ENCODE measurements at regions not wholly inside any gene's neighbourhood (a gene's known extent, or its start where the extent isn't known, plus 50 kb on each side); places are given as distances from the start of the nearest gene placed in this dataset.
"Not testable (repeated sequence)": the region's sequence is repeated elsewhere in the genome, so short reads cannot be mapped to it uniquely, and the experiment has no call there.

DNA sequence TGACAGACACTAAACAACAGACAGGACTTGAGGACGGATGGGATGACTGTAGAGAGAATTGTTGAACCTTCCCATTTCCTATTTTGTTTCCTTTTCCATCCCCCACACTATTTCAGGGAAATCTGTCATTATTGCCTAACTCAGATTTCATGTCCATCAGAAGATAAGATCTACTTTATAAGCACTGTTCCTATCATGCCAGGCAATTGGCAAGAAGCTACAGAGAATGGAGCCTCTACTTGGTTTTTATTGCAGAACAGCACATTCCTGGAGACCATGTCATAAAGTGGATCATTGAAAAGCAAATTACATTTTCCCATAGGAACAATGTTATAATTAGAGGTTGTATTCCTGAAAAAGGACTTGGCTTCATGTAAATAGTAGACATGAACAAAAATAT is 173.7 kb upstream of the KIF2A start:
- DNase-seq: no peak

DNA sequence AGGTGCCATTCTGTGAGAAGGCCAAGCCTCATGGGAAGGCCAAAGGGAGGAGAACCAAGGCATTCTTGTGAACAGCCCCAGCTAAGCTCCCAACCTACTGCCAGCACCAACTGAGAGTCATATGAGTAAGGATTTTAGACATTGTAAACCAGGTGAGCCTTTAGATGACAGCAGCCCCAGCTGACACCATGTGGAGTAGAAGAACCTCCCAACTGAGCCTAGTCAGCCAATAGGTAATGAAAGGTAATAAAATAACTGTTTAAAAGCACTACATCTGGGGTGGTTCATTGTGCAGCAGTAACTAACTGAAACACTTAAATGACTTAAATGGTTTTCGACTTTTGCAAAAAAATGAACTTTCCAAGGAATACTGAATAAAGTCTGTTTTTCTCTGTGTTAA is 172.6 kb upstream of the KIF2A start:
- no peak for DNase-seq

DNA sequence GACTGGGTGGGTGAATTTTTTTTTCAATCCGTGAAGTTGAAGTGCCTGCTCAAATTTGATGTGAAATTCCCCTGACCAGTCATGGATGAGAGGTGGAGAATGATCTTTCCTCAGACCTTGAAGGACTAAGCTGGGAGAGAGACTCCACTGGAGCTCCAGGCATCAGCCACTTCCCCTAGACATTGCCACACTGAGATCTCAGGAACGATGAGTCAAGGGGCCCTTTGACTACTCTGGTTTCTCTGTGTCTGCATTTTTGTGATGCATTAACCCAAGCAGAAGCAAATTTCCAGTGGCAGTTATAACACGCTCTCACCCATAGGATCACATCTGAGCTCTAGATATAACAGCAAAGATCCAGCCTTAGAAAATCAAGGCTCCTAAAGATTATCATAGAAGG is 171.2 kb upstream of the KIF2A start:
- no peak for DNase-seq

- no peak for DNase-seq
Observed at GRCh38 chr5:62137628-62138027, 168.4 kb upstream of the KIF2A start.

- no peak for DNase-seq
Observed at GRCh38 chr5:62138607-62139006, 167.4 kb upstream of the KIF2A start.

DNA sequence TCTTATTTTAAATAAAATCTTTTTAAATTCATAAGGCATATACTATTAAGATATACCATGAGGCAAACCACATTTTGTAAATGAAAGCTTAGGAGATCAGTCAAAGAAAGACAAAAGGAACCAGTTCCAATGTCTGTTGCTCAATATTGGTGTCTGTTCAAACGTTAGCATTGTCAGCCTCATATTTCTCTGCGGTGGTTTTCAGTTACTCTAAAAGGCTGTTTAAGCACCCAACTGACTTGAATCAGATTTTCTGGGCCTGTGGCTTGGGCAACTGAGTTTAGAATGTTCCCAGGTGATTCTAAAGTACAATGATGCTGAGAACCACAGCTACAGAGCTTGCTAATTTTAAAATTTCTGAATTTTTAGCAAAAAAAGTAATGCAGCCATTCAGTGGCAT is 166.3 kb upstream of the KIF2A start:
- DNase-seq: no peak

DNA sequence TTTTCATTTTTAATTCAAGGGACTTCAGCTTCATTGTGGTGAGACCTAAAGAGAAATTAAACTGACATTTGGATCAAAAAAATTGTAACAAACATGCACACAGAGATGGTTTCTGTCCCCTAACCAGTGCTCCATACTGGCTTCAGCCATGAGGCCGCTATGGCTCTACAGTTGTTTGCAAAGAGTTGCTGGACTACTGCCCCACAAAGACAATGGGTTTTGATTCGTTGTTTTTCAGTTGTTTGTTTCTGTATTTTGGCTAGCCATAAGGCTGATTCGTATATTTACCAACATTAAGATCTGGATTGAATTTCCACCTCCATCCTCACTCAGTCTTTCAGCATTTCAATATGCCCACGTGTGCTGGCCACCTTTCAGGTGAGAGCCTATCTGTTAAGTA is 163.7 kb upstream of the KIF2A start:
- DNase-seq: no peak

- no peak for DNase-seq
Observed at GRCh38 chr5:62143268-62144229, 162.5 kb upstream of the KIF2A start.

GRCh38 chr5:62144401-62145022 is 161.5 kb upstream of the KIF2A start:
- no peak for DNase-seq

- no peak for DNase-seq
Observed at GRCh38 chr5:62149879-62150278, 156.1 kb upstream of the KIF2A start.

- DNase-seq: no peak
Observed at GRCh38 chr5:62152394-62153087, 153.5 kb upstream of the KIF2A start.

- no peak for DNase-seq
Observed at GRCh38 chr5:62154758-62155157, 151.2 kb upstream of the KIF2A start.

DNA sequence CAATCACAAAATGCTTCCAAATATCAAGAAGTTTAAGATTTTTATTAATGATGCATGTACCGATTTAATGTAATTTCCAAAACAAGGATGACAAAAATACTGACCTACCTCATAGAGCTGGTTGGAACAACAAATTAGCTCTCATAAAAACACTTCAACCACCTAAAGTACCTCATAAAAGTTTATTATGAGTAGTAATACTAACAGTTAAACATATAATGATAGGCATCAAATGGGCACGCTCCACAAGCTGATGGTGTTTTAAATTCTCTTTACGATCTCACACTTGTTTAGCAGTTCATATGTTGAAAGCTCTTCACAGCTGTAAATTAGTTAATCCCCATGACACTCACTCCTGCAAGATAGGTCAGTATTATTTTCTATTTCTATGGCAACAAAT is 150.0 kb upstream of the KIF2A start:
- DNase-seq: no peak

- no peak for DNase-seq
Observed at GRCh38 chr5:62167561-62168057, 138.4 kb upstream of the KIF2A start.

DNA sequence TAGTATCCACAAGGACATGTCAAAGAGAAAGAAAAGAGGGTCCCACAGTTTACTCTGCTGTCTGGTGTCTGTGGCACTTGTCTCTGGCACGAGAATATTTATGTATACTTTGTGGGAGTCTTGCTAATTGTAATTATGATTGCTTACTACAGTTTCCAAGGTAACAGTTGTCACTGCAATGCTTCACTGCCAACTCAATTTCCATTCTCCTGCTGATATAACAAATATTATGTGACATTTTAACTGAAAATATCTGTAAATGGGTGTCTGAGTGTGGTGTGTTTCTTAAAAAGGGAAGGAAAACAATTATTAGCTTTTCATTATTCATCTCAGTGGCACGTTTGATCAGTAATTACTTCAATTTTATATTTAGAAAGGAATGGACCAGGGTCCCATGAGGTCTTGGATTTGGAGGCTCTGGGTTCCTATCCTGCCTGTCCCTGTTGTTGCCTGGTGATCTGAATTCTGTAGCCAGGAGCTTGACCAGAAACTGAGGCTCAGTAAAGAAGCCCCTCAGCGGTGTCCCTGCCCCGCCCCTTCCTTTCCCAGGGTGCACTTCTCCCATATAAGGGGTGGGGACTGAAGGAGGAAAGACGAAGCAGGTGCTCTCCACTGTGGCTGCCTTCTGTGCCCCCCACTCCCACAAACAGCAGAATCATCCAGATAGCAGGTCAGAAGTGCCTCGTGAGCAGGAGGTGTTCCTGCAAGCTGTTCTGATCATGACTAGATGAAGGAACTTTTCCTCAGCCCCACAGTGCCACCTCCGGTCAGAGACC is 137.3 kb upstream of the KIF2A start:
- no peak for DNase-seq

GRCh38 chr5:62178258-62178657 is 127.7 kb upstream of the KIF2A start:
- no peak for DNase-seq

- DNase-seq: no peak
Observed at GRCh38 chr5:62182802-62183201, 123.2 kb upstream of the KIF2A start.

GRCh38 chr5:62183727-62184126 is 122.3 kb upstream of the KIF2A start:
- no peak for DNase-seq

GRCh38 chr5:62184444-62184843 is 121.6 kb upstream of the KIF2A start:
- no peak for DNase-seq

GRCh38 chr5:62190173-62190572 is 115.8 kb upstream of the KIF2A start:
- DNase-seq: no peak

GRCh38 chr5:62190931-62191330 is 115.1 kb upstream of the KIF2A start:
- DNase-seq: no peak

- no peak for DNase-seq
Observed at GRCh38 chr5:62192958-62193357, 113.0 kb upstream of the KIF2A start.

DNA sequence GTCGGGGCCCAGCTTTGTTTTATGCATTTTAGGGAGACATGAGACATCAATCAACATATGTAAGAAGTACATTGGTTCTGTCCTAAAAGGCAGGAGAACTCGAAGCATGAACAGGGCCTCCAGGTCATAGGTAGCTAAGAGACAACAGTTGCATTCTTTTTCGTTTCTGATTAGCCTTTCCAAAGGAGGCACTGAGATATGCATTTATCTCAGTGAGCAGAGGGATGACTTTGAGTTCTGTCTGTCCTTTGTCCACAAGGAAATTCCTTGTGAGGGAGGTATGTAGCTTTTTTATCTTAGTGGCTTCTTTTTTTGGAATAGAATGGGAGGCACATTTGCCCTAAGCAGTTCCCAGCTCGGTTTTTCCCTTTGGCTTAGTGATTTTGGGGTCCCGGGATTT is 109.5 kb upstream of the KIF2A start:
- not testable (repeated sequence) for DNase-seq
